ENCODE measurements at regions not wholly inside any gene's neighbourhood (a gene's known extent, or its start where the extent isn't known, plus 50 kb on each side); places are given as distances from the start of the nearest gene placed in this dataset.

- TF ChIP-seq CTCF (optimal IDR thresholded peaks at IDR 0.05 in 1 of 3, IDR thresholded peaks at IDR 0.05 in 1 of 3, conservative IDR thresholded peaks at IDR 0.05 in 1 of 3; ENCODE audit: extremely low read depth in 1 of 3, insufficient read depth in 2 of 3, low read length in 3 of 3) (no peak), EZH2 (IDR thresholded peaks at IDR 0.05; ENCODE audit: low read length) (no peak)
These were observed 185.0 kb downstream of the TBX18 start for GRCh38 chr6:84579404-84579803.

All from keratinocyte (primary cell).